Psoas muscle (tissue), 7 donors: ENCODE measurements at regions not wholly inside any gene's neighbourhood (a gene's known extent, or its start where the extent isn't known, plus 50 kb on each side); places are given as distances from the start of the nearest gene placed in this dataset.

ENCODE experiments used
- ATAC-seq, 4 donors: fragments of 200-7000 bp; cut with Tn5 transposase; one replicate each; pipeline ENCODE4 v1.9.1; 2020; ENCODE audit warnings: moderate library complexity in 3 of 4, mild to moderate bottlenecking in 2 of 4
- DNase-seq, 2 donors: peaks; one replicate each; pipeline ENCODE4 v3.0.0-alpha.2; 2020
- H3K27ac ChIP-seq: fragments of 200-600 bp; one replicate; pipeline ENCODE4 v1.8.0; 2022
- H3K27me3 ChIP-seq, 3 donors: fragments of 200-600 bp in 1 of 3; one replicate each; pipeline versions ENCODE4 v1.6.1 to v1.8.0; 2013 to 2022; ENCODE audit warnings: low read length in 2 of 3, mild to moderate bottlenecking in 2 of 3, moderate library complexity in 1 of 3; ENCODE audit not compliant: insufficient read depth in 3 of 3
- H3K36me3 ChIP-seq, 2 donors: fragments of 200-600 bp in 1 of 2; one replicate each; pipeline versions ENCODE4 v1.6.1 to v1.8.0; 2013 to 2022; ENCODE audit warnings: low read depth in 1 of 2, mild to moderate bottlenecking in 1 of 2, moderate library complexity in 1 of 2; ENCODE audit not compliant: insufficient read depth in 1 of 2
- H3K4me1 ChIP-seq: fragments of 200-600 bp; one replicate; pipeline ENCODE4 v1.8.0; 2022
- H3K4me3 ChIP-seq: fragments of 200-600 bp; one replicate; pipeline ENCODE4 v1.8.0; 2022; ENCODE audit warnings: mild to moderate bottlenecking
- H3K9me3 ChIP-seq: fragments of 200-600 bp; one replicate; pipeline ENCODE4 v1.8.0; 2022
- CTCF ChIP-seq: fragments of 200-600 bp; IDR thresholded peaks from one replicate; pipeline ENCODE4 v1.8.0; 2022; ENCODE audit warnings: antibody characterized with exemption
- whole genome bisulfite sequencing, 3 donors: extraction: QIAGEN DNeasy Blood & Tissue Kit; methylation state at CpG; one replicate each; pipeline versions ENCODE4 v1.1.6 to v1.1.7; 2013; 5-methylcytosine and 5-hydroxymethylcytosine counted together
- intact Hi-C, 2 donors: fragments of 100-400 bp; cut with DNase I; formaldehyde crosslinking; loops; one replicate each; pipeline versions ENCODE4 v1.11.0 to v1.14.2; 2022
- donor health status: healthy with polysubstance abuse.
- donor health status: DM: no; HTN: no; CAD: no; lungs with moderate emphysema.
- donor health status: Bipolar disorder and iron deficiency.
- donor health status: healthy.
- donor health status: DM: yes; HTN: yes; CAD: no.
- donor health status: DM: no; HTN: no; CAD: no.
- donor health status: DM: yes; HTN: yes; CAD: no.

GRCh38 chr3:194767446-194768207, 81.9 kb downstream of the FAM43A start:
- Histone ChIP-seq H3K4me3 (no peak overlapping the region), H3K4me1 (peaks cover 11% of the 10 kb centered on the region), H3K27me3 (no peaks in the 10 kb centered on the region), H3K27ac (no peak overlapping the region), H3K36me3 (no peaks in the 10 kb centered on the region), H3K9me3 (no peaks in the 10 kb centered on the region)
- TF ChIP-seq CTCF: no peak
- 75 to 86% (median 78%) methylated on average over 8 of the region's 8 CpGs for WGBS, 3 donors
- DNase-seq (no peak), ATAC-seq (no peak)
- intact Hi-C loops: no loop called here

DNA sequence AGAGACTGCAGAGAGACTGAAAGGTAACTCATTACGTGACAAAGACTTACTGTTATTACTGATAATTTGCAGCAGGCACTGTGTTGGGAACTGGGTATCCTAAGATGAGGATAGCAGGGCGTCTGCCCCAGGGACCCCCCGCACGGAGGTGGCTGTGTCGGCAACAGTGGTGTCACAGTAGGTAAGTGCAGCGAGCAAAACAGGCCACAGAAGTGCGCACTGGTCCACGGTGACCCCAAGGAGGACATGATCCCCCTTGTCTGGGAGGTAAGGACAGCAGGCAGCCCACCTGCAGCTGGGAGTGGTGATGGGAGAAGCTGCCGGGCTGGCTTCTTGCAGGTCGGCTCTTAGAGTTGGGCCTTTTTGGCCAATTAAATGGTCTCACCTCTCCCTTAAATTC, 82.9 kb downstream of the FAM43A start:
- peak overlapping the region; percentile 61 for H3K27ac ChIP-seq
- WGBS, 3 donors: 80 to 90% (median 88%) methylated on average over 10 of the region's 10 CpGs
- intact Hi-C loops: no loop called here
- no peak for TF ChIP-seq CTCF
- DNase-seq (no peak), ATAC-seq (no peak)
- H3K4me3 ChIP-seq: peak overlapping the region; percentile 36
- H3K9me3 ChIP-seq: no peaks in the 10 kb centered on the region
- no peaks in the 10 kb centered on the region for H3K36me3 ChIP-seq
- H3K27me3 ChIP-seq: no peaks in the 10 kb centered on the region
- H3K4me1 ChIP-seq: peaks cover 17% of the 10 kb centered on the region

DNA sequence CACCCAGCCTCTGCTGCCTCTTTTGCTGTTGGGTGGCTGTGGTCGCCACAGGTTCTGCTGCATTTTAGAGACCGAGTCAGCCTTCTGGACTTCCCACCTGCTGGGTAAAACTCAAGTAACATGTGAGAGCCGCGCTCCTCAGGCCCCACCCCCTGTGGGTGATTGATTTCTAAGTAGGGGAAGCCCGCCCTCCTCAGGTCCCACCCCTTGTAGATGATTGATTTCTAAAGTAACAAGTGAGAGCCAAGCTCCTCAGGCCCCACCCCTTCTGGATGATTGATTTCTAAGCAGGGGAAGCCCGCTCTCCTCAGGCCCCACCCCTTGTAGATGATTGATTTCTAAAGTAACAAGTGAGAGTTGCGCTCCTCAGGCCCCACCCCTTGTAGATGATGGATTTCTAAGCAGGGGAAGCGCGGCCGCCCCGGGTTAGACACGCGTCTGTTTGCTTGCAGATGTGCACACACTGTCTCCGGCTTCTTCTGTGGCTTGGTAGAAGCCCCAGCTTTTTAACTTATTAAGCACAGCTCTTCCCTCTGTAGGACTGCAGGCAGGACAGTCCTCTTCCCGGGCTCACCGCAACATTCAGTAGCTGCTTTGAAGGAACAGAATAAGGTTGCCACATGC, 83.4 kb downstream of the FAM43A start:
- Histone ChIP-seq H3K27me3 (no peaks in the 10 kb centered on the region), H3K9me3 (no peaks in the 10 kb centered on the region), H3K36me3 (no peaks in the 10 kb centered on the region), H3K4me1 (peaks cover 17% of the 10 kb centered on the region), H3K27ac (peak overlapping the region; percentile 61), H3K4me3 (peak overlapping the region; percentile 57)
- TF ChIP-seq CTCF: no peak
- DNase-seq: peak; percentile 88 to 91
- 3 to 8% (median 5%) methylated on average over 16 of the region's 16 CpGs for WGBS, 3 donors
- ATAC-seq: peak; percentile 98 to 99 (median 99)
- intact Hi-C loops: no loop called here

GRCh38 chr3:194772241-194773000, 86.7 kb downstream of the FAM43A start:
- no peak for TF ChIP-seq CTCF
- intact Hi-C loops: loop anchor here in 1 of 2 donors (5.0 kb wide), 1 partner anchor 85 kb away; the partner anchor contains the start of gene FAM43A
- no peak for DNase-seq
- H3K36me3 ChIP-seq: no peaks in the 10 kb centered on the region
- no peaks in the 10 kb centered on the region for H3K9me3 ChIP-seq
- peaks cover 17% of the 10 kb centered on the region for H3K4me1 ChIP-seq
- peaks cover 0 to 2% (median 0%) of the 10 kb centered on the region in 3 donors for H3K27me3 ChIP-seq
- H3K4me3 ChIP-seq: peak overlapping the region; percentile 21
- ATAC-seq: no peak
- 39 to 54% (median 45%) methylated on average over 13 of the region's 13 CpGs for WGBS, 3 donors
- no peak overlapping the region for H3K27ac ChIP-seq
